Type B pancreatic cell (in vitro differentiated cells): ENCODE measurements at regions not wholly inside any gene's neighbourhood (a gene's known extent, or its start where the extent isn't known, plus 50 kb on each side); places are given as distances from the start of the nearest gene placed in this dataset.

Experiments
- DNase-seq: peaks from one replicate; pipeline ENCODE4 v3.0.0; 2021; ENCODE audit warnings: mixed read lengths; ENCODE audit not compliant: unreplicated experiment; ENCODE audit errors: extremely low spot score
- H3K27ac Mint-ChIP-seq: 2 replicates; pipeline ENCODE4 v1.8.0; 2021; ENCODE audit warnings: mild to moderate bottlenecking, mixed read lengths
- H3K27me3 Mint-ChIP-seq: 2 replicates; pipeline ENCODE4 v1.8.0; 2021; ENCODE audit warnings: mixed read lengths
- H3K36me3 Mint-ChIP-seq: 2 replicates; pipeline ENCODE4 v1.8.0; 2021; ENCODE audit warnings: mixed read lengths
- H3K4me1 Mint-ChIP-seq: one replicate; pipeline ENCODE4 v1.8.0; 2021; ENCODE audit warnings: mixed read lengths; ENCODE audit not compliant: unreplicated experiment
- H3K4me3 Mint-ChIP-seq: 2 replicates; pipeline ENCODE4 v1.8.0; 2021; ENCODE audit warnings: mild to moderate bottlenecking, mixed read lengths
- H3K9me3 Mint-ChIP-seq: 2 replicates; pipeline ENCODE4 v1.8.0; 2021; ENCODE audit warnings: mixed read lengths
- CTCF ChIP-seq: fragments of 200-600 bp; sonication (generic); conservative IDR thresholded peaks from 2 replicates; pipeline ENCODE4 v1.5.0; 2021; ENCODE audit warnings: antibody characterized with exemption, mild to moderate bottlenecking

- peaks cover 7% of the 10 kb centered on the region for H3K4me1 Mint-ChIP-seq
- H3K36me3 Mint-ChIP-seq, result no peaks in the 10 kb centered on the region
- no peak for TF ChIP-seq CTCF
Measured at GRCh38 chr13:78136966-78137365, 218.3 kb upstream of the EDNRB start.

GRCh38 chr13:78133511-78133910 lies 214.9 kb upstream of the EDNRB start:
- no peak overlapping the region for H3K4me3 Mint-ChIP-seq
- no peak overlapping the region for H3K27ac Mint-ChIP-seq
- no peak for DNase-seq
- no peak for TF ChIP-seq CTCF
- H3K4me1 Mint-ChIP-seq, result peaks cover 7% of the 10 kb centered on the region
- H3K9me3 Mint-ChIP-seq, result no peaks in the 10 kb centered on the region
- no peaks in the 10 kb centered on the region for H3K36me3 Mint-ChIP-seq
- H3K27me3 Mint-ChIP-seq, result peaks cover 17% of the 10 kb centered on the region

More at GRCh38 chr13:78136966-78137365, 218.3 kb upstream of the EDNRB start:
- no peak for DNase-seq
- Mint-ChIP-seq H3K27ac (no peak overlapping the region), H3K4me3 (no peak overlapping the region), H3K9me3 (no peaks in the 10 kb centered on the region), H3K27me3 (peaks cover 14% of the 10 kb centered on the region)

GRCh38 chr13:78131811-78132210 lies 213.2 kb upstream of the EDNRB start:
- TF ChIP-seq CTCF, result peak; percentile 63
- DNase-seq, result no peak

GRCh38 chr13:78131346-78131745 lies 212.7 kb upstream of the EDNRB start:
- Mint-ChIP-seq H3K27me3 (peaks cover 16% of the 10 kb centered on the region), H3K9me3 (no peaks in the 10 kb centered on the region), H3K4me3 (no peak overlapping the region), H3K27ac (no peak overlapping the region), H3K36me3 (no peaks in the 10 kb centered on the region), H3K4me1 (no peaks in the 10 kb centered on the region)
- no peak for DNase-seq
- TF ChIP-seq CTCF, result no peak

More at GRCh38 chr13:78131811-78132210, 213.2 kb upstream of the EDNRB start:
- no peaks in the 10 kb centered on the region for H3K9me3 Mint-ChIP-seq
- no peaks in the 10 kb centered on the region for H3K4me1 Mint-ChIP-seq
- H3K4me3 Mint-ChIP-seq, result no peak overlapping the region
- no peaks in the 10 kb centered on the region for H3K36me3 Mint-ChIP-seq
- peaks cover 16% of the 10 kb centered on the region for H3K27me3 Mint-ChIP-seq
- no peak overlapping the region for H3K27ac Mint-ChIP-seq

GRCh38 chr13:78129823-78130222 lies 211.2 kb upstream of the EDNRB start:
- Mint-ChIP-seq H3K36me3 (no peaks in the 10 kb centered on the region), H3K27me3 (peaks cover 16% of the 10 kb centered on the region), H3K27ac (no peak overlapping the region), H3K4me3 (no peak overlapping the region), H3K9me3 (no peaks in the 10 kb centered on the region), H3K4me1 (no peaks in the 10 kb centered on the region)
- DNase-seq, result no peak
- no peak for TF ChIP-seq CTCF

GRCh38 chr13:78129359-78129758 lies 210.7 kb upstream of the EDNRB start:
- DNase-seq, result no peak
- TF ChIP-seq CTCF, result no peak
- Mint-ChIP-seq H3K4me3 (no peak overlapping the region), H3K36me3 (no peaks in the 10 kb centered on the region), H3K27me3 (peaks cover 16% of the 10 kb centered on the region), H3K27ac (no peak overlapping the region), H3K9me3 (no peaks in the 10 kb centered on the region), H3K4me1 (no peaks in the 10 kb centered on the region)
